IPS-NIHi11 (cell line): ENCODE measurements at regions not wholly inside any gene's neighbourhood (a gene's known extent, or its start where the extent isn't known, plus 50 kb on each side); places are given as distances from the start of the nearest gene placed in this dataset.

Experiments
- DNase-seq: peaks from one replicate; pipeline ENCODE4 v3.0.0; 2012; ENCODE audit warnings: mixed read lengths, low spot score

- no peak for DNase-seq
Observed at GRCh38 chr5:173719731-173720082, 103.3 kb upstream of the BOD1 start.

DNA sequence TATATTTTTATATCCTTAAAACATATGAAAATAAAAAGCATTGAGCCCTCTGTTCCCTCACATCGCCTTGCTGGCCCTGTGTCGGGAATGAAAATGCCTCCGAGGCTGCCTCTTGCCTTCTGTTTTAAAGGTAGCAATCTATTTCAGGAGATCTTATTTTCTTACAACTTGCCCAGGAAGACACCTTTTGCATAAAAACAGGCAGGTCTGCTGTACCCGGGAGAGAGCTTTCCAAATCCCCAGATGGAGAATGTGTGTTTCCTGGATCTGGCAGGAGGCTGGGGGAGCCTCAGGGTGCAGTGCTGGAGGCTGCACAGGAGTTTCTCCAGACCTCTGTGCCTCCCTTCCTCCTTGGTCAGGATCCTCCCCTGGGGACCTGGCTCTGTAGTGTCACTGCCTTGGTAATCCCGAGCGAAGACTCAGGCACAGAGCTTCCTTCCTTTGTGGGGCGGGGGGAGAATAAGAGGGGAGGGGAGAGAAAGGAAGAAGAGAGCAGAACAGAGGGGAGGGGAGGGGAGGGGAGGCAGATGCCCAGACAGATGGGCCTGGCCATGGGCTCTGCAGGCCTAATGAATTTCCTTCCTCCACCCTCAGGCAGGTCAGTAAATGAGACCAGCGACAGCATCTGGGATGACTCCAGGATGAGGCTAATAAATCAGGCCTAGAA, 104.0 kb upstream of the BOD1 start:
- no peak for DNase-seq

GRCh38 chr5:173720953-173721600, 104.6 kb upstream of the BOD1 start:
- no peak for DNase-seq

DNA sequence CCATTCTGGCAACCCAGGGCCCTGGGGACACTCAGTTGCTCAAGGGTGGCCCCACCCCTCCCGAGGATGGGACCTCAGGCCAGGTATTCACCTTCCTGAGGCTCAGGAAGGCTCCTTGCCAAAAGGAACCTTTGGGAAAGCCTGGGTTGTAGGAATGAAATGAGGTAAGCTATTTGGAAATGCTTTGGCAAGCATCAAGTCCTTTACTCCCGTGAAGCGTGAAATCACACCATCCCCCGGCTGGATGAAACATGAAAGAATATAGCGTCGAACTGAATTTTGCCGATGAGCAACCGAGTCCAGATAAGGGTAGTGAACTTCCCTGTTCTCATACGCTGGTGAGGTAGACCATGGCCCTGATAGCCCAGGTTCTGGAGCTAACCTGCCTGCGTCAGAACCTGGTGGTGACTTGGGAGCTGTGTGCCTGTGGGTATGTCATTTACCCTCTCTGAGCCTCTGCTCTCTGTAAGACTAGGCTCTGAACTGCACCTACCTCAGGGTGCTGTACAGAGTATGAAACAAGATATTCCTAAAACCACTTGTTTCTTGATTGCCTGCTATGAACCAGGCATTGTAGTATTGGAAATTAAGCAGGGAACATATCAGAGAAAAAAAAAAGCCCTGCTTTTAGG, 105.3 kb upstream of the BOD1 start:
- no peak for DNase-seq

DNA sequence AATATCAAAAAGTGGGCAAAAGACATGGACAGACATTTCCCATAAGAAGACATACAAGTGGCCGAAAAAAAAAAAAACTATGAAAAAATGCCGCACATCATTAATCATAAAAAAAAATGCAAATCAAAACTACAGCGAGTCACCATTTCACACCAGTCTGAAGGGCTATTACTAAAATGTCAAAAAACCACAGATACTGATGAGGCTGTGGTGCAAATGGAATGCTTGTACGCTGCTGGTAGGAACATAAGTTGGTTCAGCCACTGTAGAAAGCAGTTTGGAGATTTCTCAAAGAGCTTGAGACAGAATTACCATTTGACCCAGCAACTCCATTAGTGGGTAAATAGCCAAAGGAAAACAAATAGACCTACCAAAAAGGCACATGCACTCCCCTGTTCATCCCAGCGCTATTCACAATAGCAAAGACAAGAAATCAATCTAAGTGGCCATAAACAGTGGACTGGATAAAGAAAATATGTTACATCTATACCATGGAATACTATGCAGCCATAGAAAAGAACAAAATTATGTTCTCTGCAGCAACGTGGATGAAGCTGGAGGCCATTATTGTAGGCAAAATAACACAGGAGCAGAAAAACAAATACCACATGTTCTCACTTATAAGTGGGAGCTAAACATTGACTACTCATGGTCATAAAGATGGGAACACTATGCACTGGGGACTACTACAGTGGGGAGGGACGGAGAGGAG, 110.6 kb upstream of the BOD1 start:
- no peak for DNase-seq

DNA sequence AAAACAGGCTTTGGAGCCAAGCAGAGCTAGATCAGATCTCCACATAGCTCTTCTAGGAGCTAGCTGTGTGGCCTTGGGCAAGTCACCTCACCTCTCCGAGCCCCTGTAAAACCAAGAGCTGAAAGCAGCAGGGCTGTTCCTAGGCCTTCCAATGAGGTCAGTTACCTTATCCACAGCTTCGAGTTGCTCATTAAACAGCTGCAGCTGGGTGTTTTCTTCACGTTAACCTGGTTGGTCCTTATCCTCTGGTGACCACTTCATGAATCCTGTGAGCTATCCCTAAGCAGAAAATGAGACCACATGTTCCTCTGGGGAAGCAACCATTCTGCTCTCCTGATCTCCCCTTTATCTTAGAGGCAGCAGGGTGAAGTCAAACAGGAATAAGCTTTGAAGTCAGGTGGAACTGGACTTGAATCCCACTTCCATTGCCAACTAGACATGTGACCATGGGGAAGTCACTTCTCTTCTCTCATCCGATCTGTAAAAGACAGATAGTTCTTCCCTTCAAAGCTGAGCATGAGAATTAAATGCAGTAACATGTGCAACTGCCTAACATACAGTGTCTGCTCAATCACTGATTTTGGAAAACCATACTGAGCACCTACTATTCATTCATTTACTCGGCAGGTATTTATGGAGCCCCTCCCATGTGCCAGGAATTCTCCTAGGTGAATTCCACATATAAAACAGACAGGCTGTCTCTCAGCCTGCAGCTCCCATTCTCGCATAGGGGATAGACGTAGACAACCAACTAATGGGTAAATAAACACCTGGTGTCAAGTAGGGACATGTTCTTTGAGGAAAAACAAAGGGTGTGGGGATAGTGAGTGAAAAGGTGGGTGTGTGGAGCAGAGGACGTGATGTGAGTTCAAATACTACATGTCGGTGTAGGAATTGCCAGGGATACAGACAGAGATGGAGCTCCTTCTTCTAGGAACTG, 111.7 kb upstream of the BOD1 start:
- no peak for DNase-seq

DNA sequence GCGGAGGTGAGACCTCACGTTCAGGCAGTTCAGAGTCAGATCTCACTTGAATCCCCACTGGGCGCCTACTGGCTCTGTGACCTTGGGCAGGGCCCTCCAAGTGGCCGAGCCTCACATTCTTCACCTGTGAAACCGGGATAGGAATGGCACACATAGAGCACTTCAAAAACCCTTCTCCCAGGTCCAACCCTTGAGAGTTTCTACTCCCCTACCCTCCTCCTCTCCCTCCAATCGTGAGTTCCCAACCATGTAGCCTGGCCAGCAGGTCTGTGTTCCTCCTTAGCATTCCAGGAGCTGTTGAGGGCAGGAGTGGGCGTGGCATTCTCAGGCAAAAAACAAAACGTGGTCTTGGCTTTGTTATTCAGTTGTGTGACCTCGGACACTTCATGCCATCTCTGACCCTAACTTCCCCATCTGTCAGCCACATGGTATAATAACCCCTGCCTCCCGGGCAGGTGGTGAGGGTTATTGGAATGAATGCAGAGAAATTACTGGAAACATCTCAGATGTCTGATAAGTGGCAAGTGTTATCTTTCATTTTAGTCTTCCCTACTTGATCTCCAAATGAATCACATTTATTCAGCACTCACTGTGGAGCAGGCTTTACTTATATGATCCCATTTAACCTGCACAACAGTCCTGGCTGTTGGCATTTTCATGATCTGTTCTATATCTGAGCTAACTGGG, 112.8 kb upstream of the BOD1 start:
- no peak for DNase-seq

- DNase-seq: no peak
Observed at GRCh38 chr5:173730632-173731298, 114.3 kb upstream of the BOD1 start.

- no peak for DNase-seq
Observed at GRCh38 chr5:173733021-173733420, 116.6 kb upstream of the BOD1 start.

GRCh38 chr5:173733425-173733824, 117.0 kb upstream of the BOD1 start:
- DNase-seq: no peak

DNA sequence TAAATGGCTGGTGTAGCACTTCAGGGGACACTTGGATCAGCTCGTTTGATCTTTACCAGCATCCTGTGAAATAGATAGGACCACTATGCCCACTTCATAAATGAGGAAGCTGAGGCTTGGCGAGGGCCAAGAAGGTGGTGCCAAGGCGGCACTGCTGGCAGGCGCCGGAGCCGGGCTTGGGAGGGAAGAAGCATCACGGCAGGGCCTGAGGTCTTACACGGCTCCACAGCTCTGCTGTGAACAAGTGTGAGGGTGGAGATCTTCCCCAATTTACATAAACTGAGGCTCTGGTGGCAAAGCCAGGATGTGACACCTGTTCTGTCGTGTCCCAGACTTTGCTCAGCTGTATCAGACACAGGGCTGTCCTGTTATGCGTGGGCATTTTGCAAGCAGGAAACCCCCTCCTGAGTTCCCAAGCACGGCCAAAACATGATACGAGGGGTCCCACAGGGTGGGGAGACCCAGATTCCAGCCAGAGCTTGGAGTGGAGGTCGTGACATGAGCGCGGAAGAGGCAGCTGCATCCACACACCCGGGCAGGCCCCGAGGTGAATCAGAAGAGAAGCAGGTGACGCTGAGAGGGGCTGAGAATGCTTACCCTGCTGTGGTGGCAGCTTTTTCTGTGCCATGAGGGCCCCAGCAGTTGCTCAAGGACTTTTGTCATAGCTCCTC, 117.5 kb upstream of the BOD1 start:
- no peak for DNase-seq

GRCh38 chr5:173734716-173735115, 118.3 kb upstream of the BOD1 start:
- DNase-seq: no peak

- DNase-seq: no peak
Observed at GRCh38 chr5:173735184-173735583, 118.7 kb upstream of the BOD1 start.

DNA sequence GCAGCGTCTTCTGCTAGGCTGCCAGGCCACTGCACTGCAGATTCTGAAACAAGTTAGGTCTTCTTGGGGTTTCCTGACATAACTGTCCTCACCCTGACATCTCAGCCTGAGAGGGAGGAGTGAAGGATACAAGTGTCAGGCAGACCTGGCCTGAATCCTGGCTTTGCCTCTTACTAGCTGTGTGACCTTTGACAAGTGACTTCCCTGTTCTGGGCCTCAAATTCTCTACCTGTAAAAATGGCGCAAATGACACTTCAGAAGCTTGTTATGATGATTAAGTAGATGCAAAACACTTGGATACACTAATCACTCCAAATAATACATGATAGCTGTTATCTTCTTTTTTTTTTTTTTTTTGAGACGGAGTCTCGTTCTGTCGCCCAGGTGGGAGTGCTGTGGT, 119.2 kb upstream of the BOD1 start:
- no peak for DNase-seq

DNA sequence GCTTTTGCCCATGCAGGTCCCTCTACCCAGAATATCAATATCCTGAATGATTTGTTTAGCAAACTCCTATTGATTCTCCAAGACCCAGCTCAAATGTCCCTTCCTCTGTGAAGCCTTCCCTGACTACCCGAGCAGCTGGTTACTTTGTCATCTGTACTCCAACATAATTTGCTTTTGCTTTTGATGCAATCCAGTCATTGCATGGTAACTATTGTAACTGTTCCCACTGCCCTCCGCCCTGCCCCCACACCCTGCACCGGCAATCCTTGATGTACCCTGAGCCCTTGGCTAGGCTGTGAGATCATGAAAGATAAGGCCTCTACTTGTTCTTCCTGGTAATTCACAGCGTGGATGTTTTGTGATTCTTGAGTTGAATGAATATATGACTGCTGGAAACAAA, 119.9 kb upstream of the BOD1 start:
- no peak for DNase-seq

DNA sequence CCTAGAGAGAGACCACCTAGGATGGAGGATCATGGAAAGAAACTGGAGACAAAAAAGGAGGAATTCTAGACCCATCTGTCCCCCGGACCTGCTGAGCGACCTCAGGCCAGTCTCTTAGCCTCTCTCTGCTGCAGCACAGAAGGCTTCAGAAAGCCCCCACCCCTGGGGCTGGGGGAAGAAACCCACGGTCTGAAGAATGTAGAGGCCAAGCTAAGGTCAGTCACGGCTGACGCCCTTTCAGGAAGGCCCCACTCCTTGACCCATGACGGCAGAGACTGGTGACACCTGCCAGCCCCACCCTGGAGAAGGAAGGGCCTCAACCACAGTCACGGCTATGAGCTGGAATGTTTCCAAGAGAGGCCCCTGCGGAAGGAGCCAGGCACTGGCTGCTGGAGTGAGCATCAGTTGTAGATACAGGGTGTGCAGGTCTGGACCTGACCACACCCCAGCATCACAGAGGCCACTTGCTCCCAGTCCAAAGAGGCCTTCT, 120.5 kb upstream of the BOD1 start:
- no peak for DNase-seq

DNA sequence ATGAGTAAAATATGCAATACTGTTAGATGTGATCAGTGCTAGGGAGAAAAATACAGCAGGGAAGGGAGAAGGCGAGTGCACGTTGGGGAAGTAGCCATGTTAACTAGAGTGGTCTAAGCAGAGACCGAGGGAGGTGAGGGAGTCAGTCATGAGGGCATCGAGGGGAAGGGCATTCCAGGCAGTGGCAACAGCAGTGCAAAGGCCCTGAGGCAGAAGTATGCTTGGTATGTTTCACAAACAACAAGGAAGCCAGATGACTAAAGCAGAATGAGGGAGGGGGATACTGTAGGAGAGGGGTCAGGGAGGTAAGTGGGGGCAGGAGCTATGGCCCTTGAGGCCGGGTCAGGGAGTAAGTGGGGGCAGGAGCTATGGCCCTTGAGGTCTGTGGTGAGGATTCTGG, 123.3 kb upstream of the BOD1 start:
- no peak for DNase-seq

GRCh38 chr5:173740400-173740799, 124.0 kb upstream of the BOD1 start:
- no peak for DNase-seq

GRCh38 chr5:173741087-173741486, 124.6 kb upstream of the BOD1 start:
- DNase-seq: no peak
